ENCODE measurements at regions not wholly inside any gene's neighbourhood (a gene's known extent, or its start where the extent isn't known, plus 50 kb on each side); places are given as distances from the start of the nearest gene placed in this dataset.

GRCh38 chr3:164024786-164025185, 1053.5 kb downstream of the SI start:
- Histone ChIP-seq H3K36me3 (ENCODE audit: control insufficient read depth in 2 of 2, extremely low read depth in 1 of 2, insufficient read depth in 2 of 2, low read length in 2 of 2) (no peaks in the 10 kb centered on the region), H3K27ac (ENCODE audit: insufficient read depth, low read depth, low read length) (no peak overlapping the region), H3K79me2 (ENCODE audit: control insufficient read depth, insufficient read depth, low read length) (no peaks in the 10 kb centered on the region), H3K9me1 (replicated peaks; ENCODE audit: control insufficient read depth, extremely low read depth, insufficient read depth, low read length) (no peaks in the 10 kb centered on the region), H2AFZ (ENCODE audit: low read depth, low read length) (no peak overlapping the region), H3K4me1 (ENCODE audit: control insufficient read depth, extremely low read depth, insufficient read depth, low read length) (no peaks in the 10 kb centered on the region), H3K4me2 (ENCODE audit: insufficient read depth, low read length) (no peak overlapping the region), H3K27me3 (ENCODE audit: control insufficient read depth in 2 of 2, insufficient read depth in 2 of 2, low read length in 2 of 2) (no peaks in the 10 kb centered on the region), H4K20me1 (replicated peaks; ENCODE audit: control insufficient read depth, extremely low read depth, insufficient read depth, low read length) (no peaks in the 10 kb centered on the region), H3K9me3 (replicated peaks; ENCODE audit: control insufficient read depth, insufficient read depth, low read length) (peaks cover 8% of the 10 kb centered on the region), H3K9ac (replicated peaks; ENCODE audit: extremely low read depth, insufficient read depth, low read length) (no peak overlapping the region), H3K4me3 (replicated peaks in 1 of 3; ENCODE audit: insufficient read depth in 1 of 3, low read depth in 1 of 3, low read length in 3 of 3) (no peak overlapping the region)
- BruUV-seq (replicated peaks) = no TSS peak
- ChIA-PET POLR2A (no interaction called here), CTCF (no interaction called here)
- intact Hi-C loops (cut with micrococcal nuclease) (no loop called here), dilution Hi-C loops (cut with MboI; ENCODE audit: extremely low pct_ligation_motif_present, low sequenced_read_pairs) (no loop called here)
- no peak for FAIRE-seq
- no peak for TF ChIP-seq MYC (IDR thresholded peaks at IDR 0.05; ENCODE audit: low read depth, low read length)
- no peak for TF ChIP-seq CTCF (IDR thresholded peaks at IDR 0.05; ENCODE audit: extremely low read depth in 1 of 2, insufficient read depth in 1 of 2, low read depth in 1 of 2, low read length in 2 of 2)
- no peak for TF ChIP-seq MAX (IDR thresholded peaks at IDR 0.05; ENCODE audit: insufficient read depth, insufficient read length)
- TF ChIP-seq EZH2 (IDR thresholded peaks at IDR 0.05; ENCODE audit: borderline replicate concordance, low read depth, low read length, severe bottlenecking) = no peak
- no peak for TF ChIP-seq JUN (IDR thresholded peaks at IDR 0.05; ENCODE audit: borderline replicate concordance, insufficient read depth, insufficient read length, low read depth)
- no peak for TF ChIP-seq POLR2A (IDR thresholded peaks at IDR 0.05; ENCODE audit: low read depth, low read length)
- no peak for TF ChIP-seq GATA2 (IDR thresholded peaks at IDR 0.05; ENCODE audit: insufficient read depth, insufficient read length, low read depth, low read length)
- DNase-seq (ENCODE audit: low read depth, low spot score) = no peak

GRCh38 chr3:164023480-164023879, 1054.8 kb downstream of the SI start:
- Histone ChIP-seq H3K36me3 (ENCODE audit: control insufficient read depth in 2 of 2, extremely low read depth in 1 of 2, insufficient read depth in 2 of 2, low read length in 2 of 2) (no peaks in the 10 kb centered on the region), H3K4me1 (ENCODE audit: control insufficient read depth, extremely low read depth, insufficient read depth, low read length) (no peaks in the 10 kb centered on the region), H3K4me2 (ENCODE audit: insufficient read depth, low read length) (no peak overlapping the region), H3K27ac (ENCODE audit: insufficient read depth, low read depth, low read length) (no peak overlapping the region), H2AFZ (ENCODE audit: low read depth, low read length) (no peak overlapping the region), H3K27me3 (ENCODE audit: control insufficient read depth in 2 of 2, insufficient read depth in 2 of 2, low read length in 2 of 2) (no peaks in the 10 kb centered on the region), H3K9me3 (replicated peaks; ENCODE audit: control insufficient read depth, insufficient read depth, low read length) (peaks cover 5% of the 10 kb centered on the region), H3K9me1 (replicated peaks; ENCODE audit: control insufficient read depth, extremely low read depth, insufficient read depth, low read length) (no peaks in the 10 kb centered on the region), H3K9ac (replicated peaks; ENCODE audit: extremely low read depth, insufficient read depth, low read length) (no peak overlapping the region), H4K20me1 (replicated peaks; ENCODE audit: control insufficient read depth, extremely low read depth, insufficient read depth, low read length) (no peaks in the 10 kb centered on the region), H3K79me2 (ENCODE audit: control insufficient read depth, insufficient read depth, low read length) (no peaks in the 10 kb centered on the region), H3K4me3 (replicated peaks in 1 of 3; ENCODE audit: insufficient read depth in 1 of 3, low read depth in 1 of 3, low read length in 3 of 3) (no peak overlapping the region)
- intact Hi-C loops (cut with micrococcal nuclease) (no loop called here), dilution Hi-C loops (cut with MboI; ENCODE audit: extremely low pct_ligation_motif_present, low sequenced_read_pairs) (no loop called here)
- ChIA-PET CTCF (no interaction called here), POLR2A (no interaction called here)
- no TSS peak for BruUV-seq (replicated peaks)
- no peak for DNase-seq (ENCODE audit: low read depth, low spot score)
- TF ChIP-seq POLR2AphosphoS5 (IDR thresholded peaks at IDR 0.05; ENCODE audit: insufficient read depth, low read depth, low read length) = no peak
- FAIRE-seq = no peak

Measured in endothelial cell of umbilical vein (primary cell).